ENCODE measurements at regions not wholly inside any gene's neighbourhood (a gene's known extent, or its start where the extent isn't known, plus 50 kb on each side); places are given as distances from the start of the nearest gene placed in this dataset.

DNA sequence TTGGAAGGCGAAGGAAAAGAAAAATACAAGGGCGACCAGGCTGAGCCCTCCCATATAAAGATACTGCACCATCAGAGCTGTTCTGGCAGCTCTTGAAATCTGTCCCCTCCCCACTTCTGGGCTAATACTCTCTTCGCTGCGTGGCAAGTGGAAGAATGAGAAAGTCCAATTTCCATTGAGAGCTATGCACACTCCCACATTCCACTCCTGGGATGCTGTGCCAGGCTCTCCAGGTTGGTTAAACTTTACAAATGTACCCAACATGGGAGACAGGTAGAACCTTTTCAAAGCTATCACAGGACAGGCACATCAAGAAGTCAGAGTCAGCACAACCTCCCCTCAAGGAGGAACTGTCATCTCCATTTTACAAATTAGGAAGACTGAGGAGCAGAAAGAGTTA lies 465.0 kb downstream of the SHQ1 start:
- no peak for DNase-seq (ENCODE audit: low spot score)
- CTCF ChIA-PET, result no interaction called here
- TF ChIP-seq EZH2 (IDR thresholded peaks at IDR 0.05; ENCODE audit: borderline replicate concordance, low read depth, low read length, poor library complexity, severe bottlenecking) (no peak), CTCF (conservative IDR thresholded peaks at IDR 0.05; ENCODE audit: low read depth, low read length) (no peak)
- peaks cover 11% of the 10 kb centered on the region for H3K4me1 ChIP-seq (ENCODE audit: insufficient read depth, low read length, poor library complexity, severe bottlenecking)
- H3K27ac ChIP-seq (ENCODE audit: low read depth, low read length, poor library complexity, severe bottlenecking), result no peak overlapping the region
- H3K36me3 ChIP-seq (ENCODE audit: insufficient read depth, low read length, poor library complexity, severe bottlenecking), result no peaks in the 10 kb centered on the region
- no peak overlapping the region for H3K4me3 ChIP-seq (ENCODE audit: low read depth, low read length, poor library complexity, severe bottlenecking)
- POLR2A ChIA-PET (ENCODE audit: low non-redundant PET), result no interaction called here
- intact Hi-C loops (cut with micrococcal nuclease; ENCODE audit: unreplicated experiment), result no loop called here
- BruUV-seq (replicated peaks), result no TSS peak
- no peaks in the 10 kb centered on the region for H3K9me3 ChIP-seq (ENCODE audit: low read depth, low read length, poor library complexity, severe bottlenecking)
- no peaks in the 10 kb centered on the region for H3K27me3 ChIP-seq (replicated peaks; ENCODE audit: insufficient read depth, low read depth, low read length, poor library complexity)

GRCh38 chr3:72382460-72382859 lies 465.8 kb downstream of the SHQ1 start:
- no peak for DNase-seq (ENCODE audit: low spot score)
- ChIA-PET CTCF (no interaction called here), POLR2A (ENCODE audit: low non-redundant PET) (no interaction called here)
- Histone ChIP-seq H3K27ac (ENCODE audit: low read depth, low read length, poor library complexity, severe bottlenecking) (no peak overlapping the region), H3K9me3 (ENCODE audit: low read depth, low read length, poor library complexity, severe bottlenecking) (no peaks in the 10 kb centered on the region), H3K4me1 (ENCODE audit: insufficient read depth, low read length, poor library complexity, severe bottlenecking) (peaks cover 11% of the 10 kb centered on the region), H3K36me3 (ENCODE audit: insufficient read depth, low read length, poor library complexity, severe bottlenecking) (no peaks in the 10 kb centered on the region), H3K27me3 (replicated peaks; ENCODE audit: insufficient read depth, low read depth, low read length, poor library complexity) (no peaks in the 10 kb centered on the region), H3K4me3 (ENCODE audit: low read depth, low read length, poor library complexity, severe bottlenecking) (no peak overlapping the region)
- no TSS peak for BruUV-seq (replicated peaks)
- no peak for TF ChIP-seq CTCF (conservative IDR thresholded peaks at IDR 0.05; ENCODE audit: low read depth, low read length)
- no peak for TF ChIP-seq EZH2 (IDR thresholded peaks at IDR 0.05; ENCODE audit: borderline replicate concordance, low read depth, low read length, poor library complexity, severe bottlenecking)
- intact Hi-C loops (cut with micrococcal nuclease; ENCODE audit: unreplicated experiment), result no loop called here

DNA sequence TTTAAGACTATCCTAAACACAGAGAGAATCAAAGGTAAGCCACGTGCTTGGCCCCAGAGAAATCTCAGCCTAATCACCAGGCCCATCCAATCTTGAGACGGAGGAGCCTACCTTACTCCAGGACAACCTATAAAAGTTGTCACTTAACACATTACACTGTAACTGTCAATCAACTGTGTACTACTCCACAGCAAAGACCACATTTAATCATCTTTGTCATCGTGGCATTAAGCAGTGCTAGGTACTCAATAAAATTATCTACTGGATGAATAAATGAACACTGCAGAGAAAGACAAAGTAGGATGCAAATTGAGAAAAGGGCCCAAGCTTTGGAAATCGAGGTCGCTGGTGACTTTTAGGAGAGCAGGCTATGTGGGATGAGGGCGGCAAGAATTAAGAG lies 466.7 kb downstream of the SHQ1 start:
- Histone ChIP-seq H3K36me3 (ENCODE audit: insufficient read depth, low read length, poor library complexity, severe bottlenecking) (no peaks in the 10 kb centered on the region), H3K9me3 (ENCODE audit: low read depth, low read length, poor library complexity, severe bottlenecking) (no peaks in the 10 kb centered on the region), H3K27me3 (replicated peaks; ENCODE audit: insufficient read depth, low read depth, low read length, poor library complexity) (no peaks in the 10 kb centered on the region), H3K4me3 (ENCODE audit: low read depth, low read length, poor library complexity, severe bottlenecking) (no peak overlapping the region), H3K4me1 (ENCODE audit: insufficient read depth, low read length, poor library complexity, severe bottlenecking) (peaks cover 11% of the 10 kb centered on the region), H3K27ac (ENCODE audit: low read depth, low read length, poor library complexity, severe bottlenecking) (no peak overlapping the region)
- BruUV-seq (replicated peaks), result no TSS peak
- intact Hi-C loops (cut with micrococcal nuclease; ENCODE audit: unreplicated experiment), result no loop called here
- no peak for DNase-seq (ENCODE audit: low spot score)
- TF ChIP-seq CTCF (conservative IDR thresholded peaks at IDR 0.05; ENCODE audit: low read depth, low read length) (no peak), EZH2 (IDR thresholded peaks at IDR 0.05; ENCODE audit: borderline replicate concordance, low read depth, low read length, poor library complexity, severe bottlenecking) (no peak)
- POLR2A ChIA-PET (ENCODE audit: low non-redundant PET), result no interaction called here
- CTCF ChIA-PET, result no interaction called here
